HG03196 (cell line): ENCODE measurements at regions not wholly inside any gene's neighbourhood (a gene's known extent, or its start where the extent isn't known, plus 50 kb on each side); places are given as distances from the start of the nearest gene placed in this dataset.

Experiments used
- ATAC-seq: cut with Tn5 transposase; IDR thresholded peaks from one replicate; pipeline ENCODE4 v1.9.1; 2021; ENCODE audit not compliant: unreplicated experiment

DNA sequence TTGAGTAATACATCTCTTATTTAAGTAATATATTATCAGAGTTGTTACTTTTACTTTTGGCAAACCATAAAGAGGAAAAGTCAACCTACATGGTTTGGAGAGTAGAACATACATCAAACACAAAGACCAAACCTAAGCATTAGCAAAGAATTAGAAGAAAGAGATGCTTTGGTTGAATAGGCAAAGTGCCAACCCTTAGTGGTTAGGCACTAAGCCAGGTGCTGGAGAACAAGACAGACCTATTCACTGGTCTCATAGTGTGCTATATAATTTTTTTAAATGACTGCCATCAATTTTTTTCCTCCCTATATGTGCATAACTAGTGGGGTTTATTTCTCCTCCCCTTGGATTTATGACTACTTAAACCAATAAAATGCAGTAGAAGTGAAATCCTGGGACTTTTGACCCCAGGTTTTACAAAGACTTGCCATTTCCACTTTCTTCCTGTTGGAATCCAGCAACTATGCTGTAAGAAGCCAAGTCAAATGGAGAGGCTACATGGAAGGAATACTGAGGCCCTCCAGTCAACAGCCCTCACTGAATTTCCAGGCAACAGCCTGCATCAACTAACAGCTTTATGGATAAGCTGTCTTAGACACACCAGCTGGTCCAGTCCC, 69.8 kb upstream of the HAO2 start:
- ATAC-seq = no peak

- no peak for ATAC-seq
Measured at GRCh38 chr1:119302011-119302410, 66.6 kb upstream of the HAO2 start.

DNA sequence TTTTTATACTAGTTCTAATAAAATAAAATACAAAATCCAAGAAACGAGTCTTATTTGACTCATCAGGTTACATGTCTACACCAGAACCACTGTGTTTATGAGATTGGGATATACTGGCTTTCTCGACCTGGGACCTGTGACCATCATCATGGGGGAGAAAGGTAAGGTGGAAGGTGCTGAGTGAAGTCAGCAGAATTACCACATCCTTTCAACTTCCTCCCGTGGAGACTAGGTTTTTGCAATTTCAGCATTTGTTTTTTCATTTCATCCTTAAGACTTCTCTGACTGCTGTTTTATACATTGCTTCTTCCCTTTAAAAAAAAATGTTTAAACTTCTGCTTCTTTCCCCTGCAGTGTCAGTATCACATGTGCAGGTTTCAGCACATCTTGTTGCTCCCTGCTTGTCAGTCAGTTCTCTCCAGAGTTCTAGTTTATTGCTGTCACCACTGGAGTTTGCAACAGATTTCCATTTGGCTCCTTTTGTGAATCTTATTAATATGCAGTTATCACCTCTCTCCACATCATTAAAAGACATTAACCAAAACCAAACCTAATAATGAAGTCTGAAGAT, 60.4 kb upstream of the HAO2 start:
- no peak for ATAC-seq

- ATAC-seq = no peak
Measured at GRCh38 chr1:119308806-119309205, 59.8 kb upstream of the HAO2 start.

GRCh38 chr1:119310301-119310700, 58.3 kb upstream of the HAO2 start:
- ATAC-seq = no peak

DNA sequence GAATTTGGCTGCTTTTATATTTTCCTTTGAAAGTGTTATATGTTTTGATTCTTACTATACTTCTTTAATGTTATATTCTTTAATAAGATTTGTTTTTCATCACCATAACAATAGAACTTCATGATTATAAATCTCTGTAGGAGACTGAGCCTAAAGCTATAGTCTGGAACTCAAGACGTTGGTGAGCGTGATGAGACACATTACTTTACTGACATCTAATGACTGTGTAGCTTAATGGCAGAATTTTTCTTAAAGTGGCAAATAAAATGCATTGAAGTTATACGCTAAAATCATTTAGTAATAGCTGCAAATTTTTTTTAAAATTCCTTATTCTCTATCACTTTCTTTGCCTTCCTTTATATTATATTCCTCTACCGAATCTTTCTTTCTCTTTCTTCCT, 56.1 kb upstream of the HAO2 start:
- ATAC-seq = no peak

GRCh38 chr1:119314001-119314796, 54.4 kb upstream of the HAO2 start:
- no peak for ATAC-seq

DNA sequence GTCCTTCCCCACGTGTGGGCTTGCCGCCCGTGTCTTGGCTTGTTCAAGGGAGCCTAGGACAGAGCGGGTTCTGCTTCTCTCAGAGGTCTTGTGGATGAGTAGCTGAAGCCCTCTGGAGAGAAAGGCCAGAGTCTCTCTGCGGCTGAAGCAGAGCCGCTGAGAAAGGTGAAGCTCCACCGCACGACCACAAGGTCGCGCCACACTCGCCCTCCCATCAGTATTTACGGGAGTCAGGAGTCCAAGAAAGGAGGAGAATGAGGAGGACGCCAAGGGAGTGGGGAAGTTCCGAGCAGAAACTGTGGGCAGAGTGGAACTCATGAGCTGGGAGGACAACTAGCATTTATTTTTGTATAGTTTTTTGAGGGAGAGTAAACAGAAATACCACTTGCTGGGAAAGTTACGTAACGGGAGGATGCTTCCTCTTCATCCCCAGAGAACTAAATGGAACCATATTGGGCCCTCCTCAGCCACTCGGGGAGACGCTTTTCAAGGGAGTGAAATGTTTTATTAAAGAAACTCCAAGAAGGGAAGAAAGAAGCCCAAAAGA, 51.6 kb upstream of the HAO2 start:
- ATAC-seq = no peak

- peak; percentile 74 for ATAC-seq
Measured at GRCh38 chr1:119318466-119319309, 49.9 kb upstream of the HAO2 start.
